HL-60 (cell line): ENCODE measurements at regions not wholly inside any gene's neighbourhood (a gene's known extent, or its start where the extent isn't known, plus 50 kb on each side); places are given as distances from the start of the nearest gene placed in this dataset.

Experiments used
- DNase-seq, 2 experiments: peaks; one replicate each; pipeline ENCODE4 v3.0.0-alpha.2; 2010 to 2020; ENCODE audit warnings: low read depth in 1 of 2, low spot score in 1 of 2
- H3K27ac ChIP-seq: fragments of 250-450 bp; sonication (Bioruptor Pico); replicated peaks from 2 replicates; pipeline ENCODE4 v1.5.1; 2020; ENCODE audit warnings: mild to moderate bottlenecking, moderate library complexity
- H3K27me3 ChIP-seq: fragments of 250-450 bp; sonication (Bioruptor Pico); 2 replicates; pipeline ENCODE4 v1.5.1; 2021; ENCODE audit warnings: mild to moderate bottlenecking, moderate library complexity; ENCODE audit not compliant: insufficient read depth, poor library complexity, severe bottlenecking
- H3K4me3 ChIP-seq: replicated peaks from 2 replicates; pipeline ENCODE4 v1.5.1; 2011; ENCODE audit warnings: mild to moderate bottlenecking, control low read depth, low read length; ENCODE audit not compliant: insufficient read depth
- CTCF ChIP-seq: IDR thresholded peaks from one replicate; pipeline ENCODE4 v1.5.1; 2011; ENCODE audit warnings: low read length, control low read depth, inconsistent platforms; ENCODE audit not compliant: insufficient read depth
- GABPA ChIP-seq: IDR thresholded peaks from 2 replicates; pipeline ENCODE4 v1.6.1; 2012; ENCODE audit warnings: low read depth
- POLR2AphosphoS5 ChIP-seq: IDR thresholded peaks from 2 replicates; pipeline ENCODE4 v1.6.1; 2012; ENCODE audit warnings: low read depth
- REST ChIP-seq: IDR thresholded peaks from 2 replicates; pipeline ENCODE4 v1.6.1; 2012; ENCODE audit warnings: low read depth; ENCODE audit not compliant: insufficient replicate concordance
- SPI1 ChIP-seq: IDR thresholded peaks from 2 replicates; pipeline ENCODE4 v1.6.1; 2012; ENCODE audit warnings: low read depth, mild to moderate bottlenecking, borderline replicate concordance

GRCh38 chr10:37576154-37576553 lies 281.3 kb downstream of the ZNF248 start:
- H3K27ac ChIP-seq, result no peak overlapping the region
- H3K27me3 ChIP-seq, result no peaks in the 10 kb centered on the region
- no peak overlapping the region for H3K4me3 ChIP-seq
- TF ChIP-seq CTCF (no peak), GABPA (no peak), SPI1 (no peak), POLR2AphosphoS5 (no peak), REST (no peak)
- DNase-seq, result no peak

- H3K27me3 ChIP-seq, result no peaks in the 10 kb centered on the region
- H3K4me3 ChIP-seq, result no peak overlapping the region
- H3K27ac ChIP-seq, result no peak overlapping the region
- no peak for DNase-seq
- TF ChIP-seq GABPA (no peak), CTCF (no peak), SPI1 (no peak), POLR2AphosphoS5 (no peak), REST (no peak)
These were observed 285.2 kb downstream of the ZNF248 start for GRCh38 chr10:37572206-37572605.

GRCh38 chr10:37566332-37566731 lies 291.1 kb downstream of the ZNF248 start:
- DNase-seq, result no peak
- TF ChIP-seq CTCF (no peak), GABPA (no peak), SPI1 (no peak)
- Histone ChIP-seq H3K27me3 (no peaks in the 10 kb centered on the region), H3K4me3 (no peak overlapping the region), H3K27ac (no peak overlapping the region)

- DNase-seq, result no peak
- Histone ChIP-seq H3K27ac (no peak overlapping the region), H3K4me3 (no peak overlapping the region), H3K27me3 (no peaks in the 10 kb centered on the region)
- TF ChIP-seq CTCF (no peak), SPI1 (no peak), POLR2AphosphoS5 (no peak), GABPA (no peak), REST (no peak)
These were observed 293.7 kb downstream of the ZNF248 start for GRCh38 chr10:37563715-37564108.
